Type B pancreatic cell (in vitro differentiated cells): ENCODE measurements at regions not wholly inside any gene's neighbourhood (a gene's known extent, or its start where the extent isn't known, plus 50 kb on each side); places are given as distances from the start of the nearest gene placed in this dataset.

Source experiments
- DNase-seq: peaks from one replicate; pipeline ENCODE4 v3.0.0; 2021; ENCODE audit warnings: mixed read lengths; ENCODE audit not compliant: unreplicated experiment; ENCODE audit errors: extremely low spot score
- H3K27ac Mint-ChIP-seq: 2 replicates; pipeline ENCODE4 v1.8.0; 2021; ENCODE audit warnings: mild to moderate bottlenecking, mixed read lengths
- H3K27me3 Mint-ChIP-seq: 2 replicates; pipeline ENCODE4 v1.8.0; 2021; ENCODE audit warnings: mixed read lengths
- H3K36me3 Mint-ChIP-seq: 2 replicates; pipeline ENCODE4 v1.8.0; 2021; ENCODE audit warnings: mixed read lengths
- H3K4me1 Mint-ChIP-seq: one replicate; pipeline ENCODE4 v1.8.0; 2021; ENCODE audit warnings: mixed read lengths; ENCODE audit not compliant: unreplicated experiment
- H3K4me3 Mint-ChIP-seq: 2 replicates; pipeline ENCODE4 v1.8.0; 2021; ENCODE audit warnings: mild to moderate bottlenecking, mixed read lengths
- H3K9me3 Mint-ChIP-seq: 2 replicates; pipeline ENCODE4 v1.8.0; 2021; ENCODE audit warnings: mixed read lengths
- CTCF ChIP-seq: fragments of 200-600 bp; sonication (generic); conservative IDR thresholded peaks from 2 replicates; pipeline ENCODE4 v1.5.0; 2021; ENCODE audit warnings: antibody characterized with exemption, mild to moderate bottlenecking

- Mint-ChIP-seq H3K27me3 (no peaks in the 10 kb centered on the region), H3K27ac (no peak overlapping the region), H3K9me3 (no peaks in the 10 kb centered on the region), H3K4me1 (peaks cover 6% of the 10 kb centered on the region), H3K4me3 (no peak overlapping the region), H3K36me3 (no peaks in the 10 kb centered on the region)
- TF ChIP-seq CTCF = no peak
- no peak for DNase-seq
Measured at GRCh38 chr5:52334367-52334766, 453.3 kb upstream of the ITGA1 start.

- no peaks in the 10 kb centered on the region for H3K36me3 Mint-ChIP-seq
- peaks cover 4% of the 10 kb centered on the region for H3K4me1 Mint-ChIP-seq
- no peak for TF ChIP-seq CTCF
Measured at GRCh38 chr5:52339285-52339684, 448.4 kb upstream of the ITGA1 start.

GRCh38 chr5:52342361-52342760 is 445.4 kb upstream of the ITGA1 start:
- DNase-seq = no peak
- Mint-ChIP-seq H3K4me3 (no peak overlapping the region), H3K27ac (no peak overlapping the region), H3K9me3 (no peaks in the 10 kb centered on the region), H3K36me3 (no peaks in the 10 kb centered on the region), H3K4me1 (no peaks in the 10 kb centered on the region), H3K27me3 (no peaks in the 10 kb centered on the region)
- TF ChIP-seq CTCF = no peak

More at GRCh38 chr5:52339285-52339684, 448.4 kb upstream of the ITGA1 start:
- H3K9me3 Mint-ChIP-seq = no peaks in the 10 kb centered on the region
- no peak overlapping the region for H3K4me3 Mint-ChIP-seq
- H3K27ac Mint-ChIP-seq = no peak overlapping the region
- H3K27me3 Mint-ChIP-seq = no peaks in the 10 kb centered on the region
- DNase-seq = no peak

- Mint-ChIP-seq H3K27ac (no peak overlapping the region), H3K36me3 (no peaks in the 10 kb centered on the region), H3K9me3 (no peaks in the 10 kb centered on the region), H3K4me1 (peaks cover 10% of the 10 kb centered on the region), H3K27me3 (no peaks in the 10 kb centered on the region), H3K4me3 (no peak overlapping the region)
- TF ChIP-seq CTCF = peak; percentile 82
- DNase-seq = no peak
Measured at GRCh38 chr5:52356311-52356918, 431.3 kb upstream of the ITGA1 start.

- DNase-seq = no peak
- no peaks in the 10 kb centered on the region for H3K36me3 Mint-ChIP-seq
- TF ChIP-seq CTCF = no peak
- no peaks in the 10 kb centered on the region for H3K27me3 Mint-ChIP-seq
- no peak overlapping the region for H3K4me3 Mint-ChIP-seq
- H3K9me3 Mint-ChIP-seq = no peaks in the 10 kb centered on the region
- H3K27ac Mint-ChIP-seq = no peak overlapping the region
- peaks cover 10% of the 10 kb centered on the region for H3K4me1 Mint-ChIP-seq
Measured at GRCh38 chr5:52359261-52359660, 428.5 kb upstream of the ITGA1 start.

GRCh38 chr5:52360985-52361384 is 426.7 kb upstream of the ITGA1 start:
- no peak for DNase-seq
- Mint-ChIP-seq H3K4me3 (no peak overlapping the region), H3K27ac (no peak overlapping the region), H3K27me3 (no peaks in the 10 kb centered on the region), H3K36me3 (no peaks in the 10 kb centered on the region), H3K9me3 (no peaks in the 10 kb centered on the region), H3K4me1 (peaks cover 14% of the 10 kb centered on the region)
- no peak for TF ChIP-seq CTCF
